ENCODE measurements at regions not wholly inside any gene's neighbourhood (a gene's known extent, or its start where the extent isn't known, plus 50 kb on each side); places are given as distances from the start of the nearest gene placed in this dataset.

DNA sequence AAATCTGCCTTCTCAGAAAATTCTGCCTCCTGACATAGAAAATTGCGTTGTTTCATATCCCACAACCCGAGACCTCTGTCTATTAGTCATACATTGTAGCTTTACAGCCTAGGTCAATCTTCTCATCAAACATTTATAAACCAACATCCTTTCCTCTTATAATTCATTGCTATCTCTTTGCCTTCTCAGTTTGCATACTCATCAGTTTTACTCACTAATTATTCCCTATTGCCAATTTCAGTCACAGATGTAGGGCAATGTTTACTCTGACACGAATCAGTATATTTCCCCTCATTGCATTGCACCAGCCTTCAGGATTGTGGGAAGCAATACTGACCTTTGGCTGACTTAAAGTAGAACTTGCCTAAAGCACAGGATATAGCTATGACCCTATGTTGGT, 247.2 kb downstream of the CEMIP2 start:
- TF ChIP-seq, protein P1, sequence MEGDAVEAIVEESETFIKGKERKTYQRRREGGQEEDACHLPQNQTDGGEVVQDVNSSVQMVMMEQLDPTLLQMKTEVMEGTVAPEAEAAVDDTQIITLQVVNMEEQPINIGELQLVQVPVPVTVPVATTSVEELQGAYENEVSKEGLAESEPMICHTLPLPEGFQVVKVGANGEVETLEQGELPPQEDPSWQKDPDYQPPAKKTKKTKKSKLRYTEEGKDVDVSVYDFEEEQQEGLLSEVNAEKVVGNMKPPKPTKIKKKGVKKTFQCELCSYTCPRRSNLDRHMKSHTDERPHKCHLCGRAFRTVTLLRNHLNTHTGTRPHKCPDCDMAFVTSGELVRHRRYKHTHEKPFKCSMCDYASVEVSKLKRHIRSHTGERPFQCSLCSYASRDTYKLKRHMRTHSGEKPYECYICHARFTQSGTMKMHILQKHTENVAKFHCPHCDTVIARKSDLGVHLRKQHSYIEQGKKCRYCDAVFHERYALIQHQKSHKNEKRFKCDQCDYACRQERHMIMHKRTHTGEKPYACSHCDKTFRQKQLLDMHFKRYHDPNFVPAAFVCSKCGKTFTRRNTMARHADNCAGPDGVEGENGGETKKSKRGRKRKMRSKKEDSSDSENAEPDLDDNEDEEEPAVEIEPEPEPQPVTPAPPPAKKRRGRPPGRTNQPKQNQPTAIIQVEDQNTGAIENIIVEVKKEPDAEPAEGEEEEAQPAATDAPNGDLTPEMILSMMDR (IDR thresholded peaks at IDR 0.05; ENCODE audit: insufficient read depth, low read length, missing control alignments): no peak
- ChIA-PET POLR2A (no interaction called here), CTCF (interaction anchor here (0.6 to 0.7 kb wide), 2 partner anchors 10 to 243 kb away, joined by 3 read pairs; no protein-coding TSS in a partner anchor)
- no peak for DNase-seq (ENCODE audit: low read depth, low spot score)
- no peak overlapping the region for H3K4me3 ChIP-seq (ENCODE audit: low read depth, low read length)

DNA sequence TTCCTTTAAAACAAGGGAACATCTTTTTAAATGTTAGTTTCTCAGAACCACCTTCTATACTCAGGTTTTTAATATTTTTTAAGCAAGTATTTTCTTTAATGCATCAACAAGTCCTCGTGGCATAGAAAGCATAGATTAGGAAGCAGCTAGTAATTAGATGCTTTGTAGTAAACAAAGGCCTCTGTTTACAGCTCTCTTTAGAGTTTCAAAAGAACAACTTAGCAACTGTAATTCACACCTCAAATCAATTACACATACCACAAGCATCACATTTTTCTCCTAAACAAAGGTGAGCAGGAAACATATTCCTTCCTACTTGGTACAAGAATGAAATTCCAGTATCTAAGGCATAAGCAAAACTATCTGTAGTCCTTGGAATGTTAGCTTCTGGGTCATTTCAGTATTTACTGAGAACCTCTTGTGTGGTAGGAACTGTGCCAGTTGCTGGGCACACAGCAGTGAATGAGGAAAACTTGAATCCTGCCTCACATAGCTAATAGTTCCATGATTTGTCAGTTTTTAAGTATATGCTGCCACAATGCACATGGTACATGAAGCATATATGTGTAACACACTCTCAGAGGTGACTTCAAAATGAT, 249.1 kb downstream of the CEMIP2 start:
- TF ChIP-seq, protein P1 (IDR thresholded peaks at IDR 0.05; ENCODE audit: insufficient read depth, low read length, missing control alignments): no peak
- H3K4me3 ChIP-seq (ENCODE audit: low read depth, low read length): no peak overlapping the region
- no peak for DNase-seq (ENCODE audit: low read depth, low spot score)
- ChIA-PET POLR2A (no interaction called here), CTCF (no interaction called here)

DNA sequence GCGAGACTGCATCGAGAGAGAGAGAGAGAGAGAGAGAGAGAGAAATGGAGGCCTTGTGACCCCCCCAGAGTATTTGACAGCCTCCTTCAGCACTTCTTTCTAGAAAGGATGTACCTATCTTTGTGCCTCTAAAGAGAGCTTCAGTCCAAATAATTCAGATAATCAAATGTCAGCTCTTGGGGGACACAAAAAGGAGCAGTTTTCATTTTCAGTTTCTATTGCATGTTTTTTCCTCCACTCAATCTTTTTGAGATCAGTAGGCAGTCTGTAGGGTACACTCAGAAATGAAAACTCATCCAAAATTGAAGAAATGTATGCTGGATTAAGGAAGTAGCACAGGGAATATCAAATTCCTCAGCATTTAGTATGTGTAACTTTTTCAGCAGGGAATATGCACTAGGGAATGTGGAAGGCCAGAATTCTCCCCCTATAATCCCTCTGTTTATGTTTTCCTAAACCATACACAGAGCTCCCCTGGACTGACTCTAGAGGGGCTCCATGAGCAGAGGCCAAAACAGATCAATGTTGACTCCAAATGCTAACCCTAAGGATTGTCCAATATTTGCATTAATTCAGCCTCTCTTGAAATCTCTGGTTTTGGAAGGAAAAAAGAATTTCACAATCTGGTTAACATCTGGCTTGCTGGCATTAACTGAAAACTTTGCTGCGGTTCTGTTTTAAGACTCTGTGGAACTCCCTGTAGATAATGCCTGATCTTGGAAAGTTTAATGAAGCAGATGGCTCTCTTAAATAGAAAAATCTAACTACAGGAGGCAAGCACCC, 250.1 kb downstream of the CEMIP2 start:
- TF ChIP-seq, protein P1 (IDR thresholded peaks at IDR 0.05; ENCODE audit: insufficient read depth, low read length, missing control alignments): no peak
- ChIA-PET POLR2A (no interaction called here), CTCF (no interaction called here)
- H3K4me3 ChIP-seq (ENCODE audit: low read depth, low read length): no peak overlapping the region
- no peak for DNase-seq (ENCODE audit: low read depth, low spot score)

DNA sequence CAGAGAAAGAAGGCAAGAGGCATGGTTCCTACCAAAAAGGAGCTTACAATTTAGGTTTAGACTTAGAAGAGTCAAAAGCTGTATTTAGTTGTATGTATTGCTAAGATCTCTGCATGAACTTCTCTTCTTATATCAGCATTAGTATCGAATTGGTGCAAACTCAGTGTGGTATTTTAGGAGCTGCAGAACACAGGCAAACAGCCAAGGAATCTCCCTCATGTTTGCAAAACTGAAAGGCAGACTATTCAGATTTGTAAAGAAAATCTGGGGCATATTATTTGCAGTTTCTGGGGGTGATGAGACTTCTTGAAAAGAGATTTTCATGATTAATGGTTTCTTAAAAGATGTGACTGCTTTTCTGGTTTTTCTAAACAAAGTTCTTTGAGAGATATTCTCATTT, 252.7 kb downstream of the CEMIP2 start:
- no peak overlapping the region for H3K4me3 ChIP-seq (ENCODE audit: low read depth, low read length)
- TF ChIP-seq, protein P1 (IDR thresholded peaks at IDR 0.05; ENCODE audit: insufficient read depth, low read length, missing control alignments): no peak
- ChIA-PET CTCF (no interaction called here), POLR2A (no interaction called here)
- no peak for DNase-seq (ENCODE audit: low read depth, low spot score)

DNA sequence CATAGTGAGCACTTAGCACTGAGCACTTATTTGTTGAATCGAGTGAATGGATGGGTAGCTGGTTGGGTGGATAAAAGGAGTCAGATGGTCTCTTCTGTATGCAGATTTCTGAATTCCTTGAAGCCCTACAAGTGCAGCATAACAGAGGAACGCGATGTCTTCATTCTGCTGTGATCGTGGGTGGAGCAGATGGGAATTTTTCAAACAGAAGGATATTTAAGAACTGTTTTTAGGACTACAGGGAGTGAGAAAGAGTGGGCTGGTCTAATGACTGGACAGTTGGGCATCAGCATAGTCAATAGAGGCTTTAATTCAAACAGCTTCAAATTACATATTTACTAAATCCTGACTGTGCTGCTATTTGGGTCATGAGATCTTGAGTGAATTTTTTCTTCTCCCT, 253.2 kb downstream of the CEMIP2 start:
- TF ChIP-seq, protein P1 (IDR thresholded peaks at IDR 0.05; ENCODE audit: insufficient read depth, low read length, missing control alignments): no peak
- POLR2A ChIA-PET: no interaction called here
- CTCF ChIA-PET: no interaction called here
- DNase-seq (ENCODE audit: low read depth, low spot score): no peak
- no peak overlapping the region for H3K4me3 ChIP-seq (ENCODE audit: low read depth, low read length)

DNA sequence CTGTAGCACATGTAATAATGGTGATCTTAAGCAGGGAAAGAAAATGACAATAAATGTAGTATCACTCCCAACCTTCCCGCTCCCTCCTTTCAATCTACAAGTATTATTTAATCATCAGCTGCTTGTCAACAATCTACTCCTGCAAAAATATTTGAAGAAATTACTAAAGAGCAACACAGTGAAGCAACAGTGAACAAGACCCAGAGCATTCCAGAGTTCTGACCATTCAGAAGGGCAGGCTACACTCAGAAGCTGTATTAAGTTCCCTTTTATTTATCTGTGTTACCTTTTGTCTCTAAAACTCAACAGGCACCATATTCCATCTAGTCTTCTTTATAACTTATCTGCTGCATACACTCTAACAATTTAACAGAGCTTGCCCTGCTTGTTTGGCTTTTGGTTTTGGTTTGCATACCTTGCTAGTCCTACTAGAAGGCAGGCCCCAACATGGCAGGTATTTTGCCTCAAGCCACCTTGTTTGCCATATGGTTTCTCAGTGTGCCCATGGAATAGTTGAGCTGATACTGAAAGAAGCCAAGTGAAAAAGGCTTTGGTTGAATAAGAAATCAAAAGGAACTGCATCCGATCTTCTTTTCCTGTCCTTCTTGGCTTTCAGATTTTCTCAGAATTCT, 253.9 kb downstream of the CEMIP2 start:
- CTCF ChIA-PET: no interaction called here

More for the DNA sequence above, 253.9 kb downstream of the CEMIP2 start:
- TF ChIP-seq, protein P1 (IDR thresholded peaks at IDR 0.05; ENCODE audit: insufficient read depth, low read length, missing control alignments): no peak
- POLR2A ChIA-PET: no interaction called here
- H3K4me3 ChIP-seq (ENCODE audit: low read depth, low read length): no peak overlapping the region
- DNase-seq (ENCODE audit: low read depth, low spot score): no peak

Data from AG04449 (cell line).